DMS 273 (cell line): ENCODE measurements at regions not wholly inside any gene's neighbourhood (a gene's known extent, or its start where the extent isn't known, plus 50 kb on each side); places are given as distances from the start of the nearest gene placed in this dataset.

Experiments
- DNase-seq: peaks from one replicate; lab custom pipeline; 2025; ENCODE audit not compliant: unreplicated experiment; lab: John Stamatoyannopoulos, UW

GRCh38 chr12:24724814-24725213 lies 224.1 kb downstream of the BCAT1 start:
- no peak for DNase-seq

GRCh38 chr12:24723759-24724158 lies 225.1 kb downstream of the BCAT1 start:
- DNase-seq: no peak

- DNase-seq: no peak
Observed at GRCh38 chr12:24721191-24721590, 227.7 kb downstream of the BCAT1 start.

- no peak for DNase-seq
Observed at GRCh38 chr12:24719293-24719721, 229.6 kb downstream of the BCAT1 start.

- no peak for DNase-seq
Observed at GRCh38 chr12:24718617-24719016, 230.3 kb downstream of the BCAT1 start.

GRCh38 chr12:24714237-24714636 lies 234.7 kb downstream of the BCAT1 start:
- DNase-seq: no peak

- DNase-seq: no peak
Observed at GRCh38 chr12:24711056-24712008, 237.6 kb downstream of the BCAT1 start.

- no peak for DNase-seq
Observed at GRCh38 chr12:24709216-24709615, 239.7 kb downstream of the BCAT1 start.

- DNase-seq: no peak
Observed at GRCh38 chr12:24708718-24709117, 240.2 kb downstream of the BCAT1 start.

- no peak for DNase-seq
Observed at GRCh38 chr12:24708043-24708442, 240.9 kb downstream of the BCAT1 start.

GRCh38 chr12:24707334-24707733 lies 241.6 kb downstream of the BCAT1 start:
- no peak for DNase-seq

GRCh38 chr12:24705741-24706358 lies 243.1 kb downstream of the BCAT1 start:
- no peak for DNase-seq

GRCh38 chr12:24705216-24705615 lies 243.7 kb downstream of the BCAT1 start:
- no peak for DNase-seq

GRCh38 chr12:24701343-24701742 lies 247.6 kb downstream of the BCAT1 start:
- DNase-seq: no peak

- DNase-seq: no peak
Observed at GRCh38 chr12:24698972-24699371, 249.9 kb downstream of the BCAT1 start.

- no peak for DNase-seq
Observed at GRCh38 chr12:24697769-24698168, 251.1 kb downstream of the BCAT1 start.

- DNase-seq: no peak
Observed at GRCh38 chr12:24697295-24697694, 251.6 kb downstream of the BCAT1 start.

GRCh38 chr12:24696800-24697199 lies 252.1 kb downstream of the BCAT1 start:
- DNase-seq: no peak

GRCh38 chr12:24695657-24696329 lies 253.1 kb downstream of the BCAT1 start:
- DNase-seq: no peak

- no peak for DNase-seq
Observed at GRCh38 chr12:24695103-24695502, 253.8 kb downstream of the BCAT1 start.

GRCh38 chr12:24688601-24689000 lies 260.3 kb downstream of the BCAT1 start:
- no peak for DNase-seq

- no peak for DNase-seq
Observed at GRCh38 chr12:24681570-24681969, 267.3 kb downstream of the BCAT1 start.
